Lower lobe of right lung (tissue), 2 donors: ENCODE measurements at regions not wholly inside any gene's neighbourhood (a gene's known extent, or its start where the extent isn't known, plus 50 kb on each side); places are given as distances from the start of the nearest gene placed in this dataset.
"Not testable (repeated sequence)": the region's sequence is repeated elsewhere in the genome, so short reads cannot be mapped to it uniquely, and the experiment has no call there.

Experiments
- ATAC-seq, 2 donors: fragments of 200-7000 bp; cut with Tn5 transposase; one replicate each; pipeline ENCODE4 v1.9.1; 2020 to 2022; ENCODE audit warnings: mild to moderate bottlenecking in 2 of 2, moderate library complexity in 2 of 2
- DNase-seq: peaks from one replicate; pipeline ENCODE4 v3.0.0-alpha.2; 2020
- H3K27ac ChIP-seq: fragments of 200-600 bp; one replicate; pipeline ENCODE4 v1.8.0; 2022
- H3K27me3 ChIP-seq: fragments of 200-600 bp; one replicate; pipeline ENCODE4 v1.8.0; 2022; ENCODE audit warnings: low read depth
- H3K36me3 ChIP-seq: fragments of 200-600 bp; one replicate; pipeline ENCODE4 v1.8.0; 2022; ENCODE audit warnings: mild to moderate bottlenecking
- H3K4me1 ChIP-seq: fragments of 200-600 bp; one replicate; pipeline ENCODE4 v1.8.0; 2022
- H3K4me3 ChIP-seq: fragments of 200-600 bp; one replicate; pipeline ENCODE4 v1.8.0; 2022; ENCODE audit warnings: mild to moderate bottlenecking
- H3K9me3 ChIP-seq: fragments of 200-600 bp; one replicate; pipeline ENCODE4 v1.8.0; 2022
- CTCF ChIP-seq: fragments of 200-600 bp; IDR thresholded peaks from one replicate; pipeline ENCODE4 v1.8.0; 2022; ENCODE audit warnings: antibody characterized with exemption, mild to moderate bottlenecking
- intact Hi-C: fragments of 100-400 bp; cut with DNase I; formaldehyde crosslinking; loops from one replicate; pipeline ENCODE4 v1.11.0; 2022
- donor health status: DM: no; HTN: yes; CAD: no; lungs with severe emphysema.

- Histone ChIP-seq H3K36me3 (no peaks in the 10 kb centered on the region), H3K4me3 (no peak overlapping the region), H3K27me3 (no peaks in the 10 kb centered on the region), H3K27ac (no peak overlapping the region), H3K4me1 (no peaks in the 10 kb centered on the region), H3K9me3 (no peaks in the 10 kb centered on the region)
- ATAC-seq, result no peak
- TF ChIP-seq CTCF, result no peak
- intact Hi-C loops, result no loop called here
- no peak for DNase-seq
Measured at GRCh38 chr7:113279256-113279655, 160.9 kb upstream of the SMIM30 start.

GRCh38 chr7:113270790-113271189 lies 152.4 kb upstream of the SMIM30 start:
- no peak for ATAC-seq
- Histone ChIP-seq H3K36me3 (no peaks in the 10 kb centered on the region), H3K9me3 (peaks cover 21% of the 10 kb centered on the region), H3K27ac (no peak overlapping the region), H3K27me3 (no peaks in the 10 kb centered on the region), H3K4me3 (no peak overlapping the region), H3K4me1 (no peaks in the 10 kb centered on the region)
- intact Hi-C loops, result no loop called here
- no peak for TF ChIP-seq CTCF
- no peak for DNase-seq

- DNase-seq, H3K27me3 ChIP-seq, H3K36me3 ChIP-seq, intact Hi-C loops, H3K4me3 ChIP-seq, H3K27ac ChIP-seq, ATAC-seq, H3K4me1 ChIP-seq: not testable (repeated sequence)
- H3K9me3 ChIP-seq, result peaks cover 21% of the 10 kb centered on the region
Measured at GRCh38 chr7:113269592-113269991, 151.2 kb upstream of the SMIM30 start.

GRCh38 chr7:113268757-113269156 lies 150.4 kb upstream of the SMIM30 start:
- Histone ChIP-seq H3K27me3 (no peaks in the 10 kb centered on the region), H3K27ac (no peak overlapping the region), H3K9me3 (peaks cover 21% of the 10 kb centered on the region), H3K4me1 (no peaks in the 10 kb centered on the region), H3K4me3 (no peak overlapping the region), H3K36me3 (no peaks in the 10 kb centered on the region)
- ATAC-seq (no peak), DNase-seq (no peak)
- no peak for TF ChIP-seq CTCF
- intact Hi-C loops, result no loop called here

GRCh38 chr7:113267885-113268284 lies 149.5 kb upstream of the SMIM30 start:
- Histone ChIP-seq H3K27me3 (no peaks in the 10 kb centered on the region), H3K4me3 (no peak overlapping the region), H3K9me3 (peaks cover 21% of the 10 kb centered on the region), H3K4me1 (no peaks in the 10 kb centered on the region), H3K27ac (no peak overlapping the region), H3K36me3 (no peaks in the 10 kb centered on the region)
- intact Hi-C loops, result no loop called here
- TF ChIP-seq CTCF, result no peak
- DNase-seq (no peak), ATAC-seq (no peak)

- intact Hi-C loops, result no loop called here
- Histone ChIP-seq H3K27me3 (no peaks in the 10 kb centered on the region), H3K9me3 (peaks cover 21% of the 10 kb centered on the region), H3K4me3 (no peak overlapping the region), H3K27ac (no peak overlapping the region), H3K4me1 (no peaks in the 10 kb centered on the region), H3K36me3 (no peaks in the 10 kb centered on the region)
- ATAC-seq (no peak), DNase-seq (no peak)
- no peak for TF ChIP-seq CTCF
Measured at GRCh38 chr7:113267271-113267670, 148.9 kb upstream of the SMIM30 start.
